GM18858 (cell line): ENCODE measurements at regions not wholly inside any gene's neighbourhood (a gene's known extent, or its start where the extent isn't known, plus 50 kb on each side); places are given as distances from the start of the nearest gene placed in this dataset.
"Not testable (repeated sequence)": the region's sequence is repeated elsewhere in the genome, so short reads cannot be mapped to it uniquely, and the experiment has no call there.

Experiments
- ATAC-seq: cut with Tn5 transposase; IDR thresholded peaks from one replicate; pipeline ENCODE4 v1.9.1; 2021; ENCODE audit not compliant: unreplicated experiment

DNA sequence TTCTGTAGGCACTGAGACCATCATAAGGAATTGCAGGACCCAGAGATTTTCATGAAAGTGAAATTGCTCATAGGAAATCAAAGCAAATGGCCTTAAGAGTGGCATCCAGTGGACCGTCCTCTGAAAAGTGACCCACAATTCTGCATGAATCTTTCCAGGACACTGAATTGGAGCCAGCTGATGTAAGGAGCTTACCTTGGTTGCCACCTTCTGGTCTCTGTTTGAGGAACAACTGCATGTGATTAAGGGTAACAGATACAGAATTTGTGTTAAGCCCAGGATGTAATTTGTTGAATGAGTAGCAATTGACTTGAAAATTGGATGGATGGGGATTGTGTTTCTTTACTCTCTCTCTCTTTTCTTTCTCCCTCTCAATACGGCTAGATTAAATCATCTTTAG, 49.9 kb upstream of the GAS1 start:
- ATAC-seq: no peak

DNA sequence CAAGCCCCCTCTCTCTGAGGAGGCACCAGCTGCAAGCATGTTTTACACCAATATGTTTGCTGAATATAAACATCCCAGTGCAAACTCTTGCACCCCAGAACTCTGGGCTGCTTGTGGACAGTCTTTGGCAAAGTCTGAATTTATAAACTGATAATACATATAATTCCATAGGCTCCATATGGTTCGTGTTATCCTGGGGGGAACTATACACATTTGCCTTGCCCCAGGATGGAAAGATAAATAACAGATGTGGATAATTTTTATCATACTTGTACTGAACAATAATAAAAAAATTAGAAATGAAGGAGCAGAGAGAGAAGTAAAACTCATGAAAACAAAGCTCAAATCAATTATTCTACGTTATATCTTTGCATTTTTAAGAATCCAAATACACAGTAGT, 50.6 kb upstream of the GAS1 start:
- no peak for ATAC-seq

DNA sequence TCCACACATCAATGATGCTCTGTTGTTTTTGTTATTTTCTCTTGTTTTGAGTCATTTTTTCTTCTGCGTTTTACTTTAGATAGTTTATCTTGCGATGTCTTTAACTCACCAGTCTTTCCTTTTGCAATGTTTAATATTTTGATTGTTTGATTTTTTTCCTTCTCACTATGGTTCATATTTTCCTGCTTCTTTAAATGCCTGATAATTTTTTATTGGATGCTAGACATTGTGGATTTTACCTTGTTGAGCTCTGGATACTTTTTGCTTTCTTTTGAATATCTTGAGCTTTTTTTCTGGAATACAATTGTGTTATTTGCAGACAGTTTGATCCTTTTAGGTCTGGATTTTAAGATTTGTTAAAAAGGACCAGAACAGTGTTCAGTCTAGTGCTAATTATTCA, 55.2 kb upstream of the GAS1 start:
- ATAC-seq: no peak

DNA sequence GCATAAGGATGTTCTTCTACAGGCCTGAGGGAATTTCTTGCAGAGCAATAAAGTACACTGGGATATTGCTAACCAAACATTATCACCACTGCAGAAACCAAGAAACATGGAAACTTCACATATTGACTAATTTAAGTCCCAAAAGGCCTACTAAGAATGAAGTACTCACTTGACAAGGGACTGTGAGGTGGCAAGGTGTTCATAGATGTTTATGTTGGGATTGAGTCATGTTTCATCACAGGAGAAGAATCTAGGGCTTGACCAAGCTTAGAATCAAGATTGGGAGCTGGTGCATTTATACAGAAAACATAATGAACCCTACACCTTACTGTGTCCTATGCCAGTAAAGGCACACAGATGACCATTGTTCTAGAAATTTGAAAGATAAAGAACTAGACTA, 56.7 kb upstream of the GAS1 start:
- no peak for ATAC-seq

DNA sequence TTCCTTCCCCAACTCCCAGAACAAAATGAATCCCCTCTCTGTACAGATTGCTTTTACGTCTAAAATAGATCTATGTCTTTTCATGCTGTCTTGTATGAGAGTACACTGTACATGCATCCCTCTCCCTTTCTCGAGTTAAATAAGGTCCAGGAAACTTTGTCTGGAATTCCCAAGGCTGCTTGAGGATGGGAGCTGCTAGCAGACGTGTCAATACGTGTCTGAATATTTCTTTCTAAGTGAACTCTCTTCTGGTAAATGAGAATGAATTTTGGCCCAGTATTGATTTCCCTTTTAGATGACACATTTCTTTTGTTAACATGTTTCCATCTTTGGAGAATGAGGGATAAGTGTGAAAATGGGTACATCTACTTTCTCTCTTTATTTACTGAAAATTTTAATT, 59.6 kb upstream of the GAS1 start:
- no peak for ATAC-seq

DNA sequence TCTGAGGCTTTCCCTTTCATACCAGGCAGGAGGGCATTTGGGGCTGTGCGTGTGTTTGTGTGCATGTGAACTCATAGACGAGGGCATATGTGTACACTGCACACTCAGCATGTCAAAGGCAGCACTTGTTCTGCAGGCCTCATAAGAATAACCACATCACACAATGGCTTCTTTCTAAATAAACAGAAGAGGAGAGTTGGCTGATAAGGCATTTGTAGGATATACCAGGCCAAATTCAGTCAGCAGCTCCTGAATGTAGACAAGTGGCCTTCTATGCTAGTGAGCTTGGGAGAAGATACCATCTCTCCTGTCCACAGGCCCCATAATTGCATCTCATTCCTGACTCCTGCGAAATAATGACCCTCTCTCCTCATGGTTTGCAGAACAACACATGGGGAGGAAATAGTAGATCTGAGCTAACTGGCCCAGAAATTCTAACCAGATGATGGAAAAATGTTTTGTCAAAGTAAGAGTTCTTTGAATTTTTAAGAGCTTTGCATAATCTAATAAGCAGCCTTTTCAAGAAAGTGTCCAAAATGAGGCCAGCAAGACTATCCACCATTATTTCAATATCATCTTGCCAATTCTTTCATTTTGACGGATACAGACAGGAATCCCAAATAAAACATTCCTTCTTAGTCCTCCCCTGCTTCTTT, 60.5 kb upstream of the GAS1 start:
- ATAC-seq: no peak

DNA sequence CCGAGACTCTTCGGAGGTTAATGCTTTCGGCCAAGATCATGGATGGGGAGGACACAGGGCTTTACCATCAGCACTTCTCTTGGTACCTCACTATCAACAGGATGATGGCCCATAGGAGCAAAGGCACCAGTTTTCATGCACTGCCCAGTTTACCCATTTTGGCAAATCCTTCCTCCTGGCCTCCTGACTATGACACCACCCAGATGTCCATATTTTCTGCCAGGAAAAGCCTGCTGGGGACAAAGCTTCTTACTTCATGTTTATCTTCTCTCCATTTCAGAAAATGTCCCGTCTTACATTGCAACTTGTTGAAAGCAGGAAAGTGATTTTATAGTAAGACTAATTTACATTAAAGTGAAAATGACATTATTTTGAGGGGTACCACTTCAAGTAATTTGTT, 61.4 kb upstream of the GAS1 start:
- no peak for ATAC-seq

DNA sequence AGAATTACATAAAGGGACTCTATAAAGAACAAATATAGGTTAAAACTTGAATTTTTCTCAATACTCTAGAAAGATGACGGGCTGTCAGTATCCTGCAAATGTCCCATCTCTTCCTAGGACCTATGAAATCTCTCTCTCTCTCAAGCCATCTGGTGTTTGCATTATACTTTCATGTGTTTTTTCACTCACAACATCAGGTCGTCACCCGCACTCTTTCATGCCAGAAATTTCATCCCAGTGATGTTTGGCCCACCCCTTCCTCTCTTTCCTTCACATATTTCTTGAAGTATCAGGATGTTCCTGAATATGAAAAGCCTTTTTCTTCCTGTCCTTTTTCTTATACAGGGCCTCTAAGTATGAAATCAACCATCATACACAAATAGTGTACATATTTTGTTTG, 63.3 kb upstream of the GAS1 start:
- no peak for ATAC-seq

DNA sequence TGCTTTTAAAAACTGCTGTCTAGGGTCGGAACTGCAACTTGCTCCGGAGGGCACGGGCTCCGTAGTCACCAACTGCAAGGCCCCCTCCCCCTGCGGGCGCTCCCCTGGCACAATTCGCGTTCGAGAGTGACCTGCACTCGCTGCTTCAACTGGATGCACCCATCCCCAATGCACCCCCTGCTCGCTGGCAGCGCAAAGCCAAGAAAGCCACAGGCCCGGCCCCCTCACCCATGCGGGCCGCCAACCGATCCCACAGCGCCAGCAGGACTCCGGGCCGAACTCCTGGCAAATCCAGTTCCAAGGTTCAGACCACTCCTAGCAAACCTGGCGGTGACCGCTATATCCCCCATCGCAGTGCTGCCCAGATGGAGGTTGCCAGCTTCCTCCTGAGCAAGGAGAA, 64.2 kb upstream of the GAS1 start:
- no peak for ATAC-seq

DNA sequence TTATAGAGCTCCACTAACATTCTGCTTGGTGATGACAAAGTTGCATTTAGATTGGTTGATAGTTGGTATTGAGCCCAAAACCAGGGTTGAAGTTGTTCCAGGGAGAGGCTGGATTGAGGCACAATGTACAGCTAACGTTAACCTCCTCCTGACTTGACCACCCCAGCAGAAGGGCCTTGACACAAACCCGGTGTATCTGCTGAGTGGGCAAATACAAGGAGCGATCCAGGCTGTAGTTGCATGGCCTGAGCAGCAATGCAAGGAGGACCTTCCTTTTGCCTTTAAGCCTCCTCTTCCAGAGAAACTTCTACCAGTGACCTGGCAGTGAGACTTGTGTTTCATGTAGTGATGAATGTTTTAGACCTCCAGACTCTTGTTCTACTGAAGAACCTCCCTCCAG, 66.2 kb upstream of the GAS1 start:
- ATAC-seq: no peak

DNA sequence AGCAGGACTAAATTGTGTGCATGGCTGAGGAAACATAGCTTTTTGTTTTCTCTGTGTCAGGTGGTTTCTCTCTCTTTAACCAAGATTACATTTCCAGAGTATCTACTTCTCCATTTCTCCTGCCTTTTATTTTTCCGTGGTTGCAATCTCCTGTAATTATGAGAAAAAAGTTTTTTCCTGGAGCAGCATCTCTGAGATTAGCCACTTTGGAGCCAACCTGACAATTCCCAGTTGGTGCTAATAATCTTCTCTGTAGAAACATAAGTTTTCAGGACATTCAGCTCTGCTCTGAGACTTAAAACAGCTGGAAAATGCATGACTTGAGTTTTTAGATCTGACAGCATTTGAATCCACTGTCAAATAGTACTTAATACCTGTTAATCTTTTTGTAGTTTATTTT, 67.1 kb upstream of the GAS1 start:
- ATAC-seq: no peak

DNA sequence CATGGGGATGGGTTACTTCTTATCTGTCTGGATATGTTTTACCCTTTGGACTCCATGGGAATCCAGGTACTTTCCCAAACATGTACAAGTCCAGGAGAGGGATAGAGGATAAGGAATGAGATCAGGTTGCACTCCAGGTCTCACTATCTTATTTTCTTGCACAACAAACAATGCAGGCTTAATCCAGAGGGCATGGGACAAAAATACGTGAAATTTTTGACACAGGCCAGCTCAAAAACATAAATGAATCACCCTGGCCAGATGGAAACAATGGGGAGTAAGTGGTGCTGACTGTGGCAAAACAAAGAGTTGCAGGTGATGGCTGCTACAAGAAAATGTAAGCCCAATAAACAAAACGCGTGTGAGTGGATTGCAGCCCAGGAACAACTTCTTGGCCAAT, 69.4 kb upstream of the GAS1 start:
- no peak for ATAC-seq

DNA sequence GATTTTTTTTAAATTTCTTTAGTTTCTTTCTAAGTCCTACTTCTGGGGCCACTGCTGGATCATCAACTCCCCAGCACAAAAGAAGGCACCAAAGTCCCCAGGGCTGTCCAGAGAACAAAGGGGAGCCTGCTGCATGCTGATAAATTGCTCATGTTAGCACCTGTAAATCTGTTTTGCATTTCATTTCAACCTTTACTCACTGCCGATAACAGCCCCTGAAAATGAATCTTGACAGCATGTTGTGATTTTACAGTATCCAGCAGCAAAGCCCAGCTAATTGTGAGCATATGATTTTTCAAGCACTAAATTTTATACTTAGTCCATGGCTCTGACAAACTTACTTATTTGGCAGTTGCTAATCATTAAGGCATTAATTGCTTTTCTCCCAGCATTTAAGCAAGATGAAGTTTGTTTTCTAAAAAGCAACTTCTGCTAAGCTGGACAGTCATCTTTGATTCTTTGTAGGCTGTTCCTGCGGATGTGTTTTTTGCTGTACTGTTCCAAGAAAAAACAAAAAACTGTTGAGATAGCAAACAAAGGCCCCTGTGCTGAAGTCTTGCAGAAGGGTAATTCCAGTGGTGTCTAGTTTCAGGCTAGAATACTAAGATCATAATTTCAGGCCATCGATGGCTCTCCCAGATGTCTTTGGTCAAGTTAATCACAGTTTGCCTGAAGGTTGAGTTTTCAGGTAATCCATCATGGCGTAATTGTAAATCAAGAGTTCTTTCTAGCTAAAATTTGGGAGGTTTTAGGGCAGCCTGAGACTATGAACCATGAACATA, 73.1 kb upstream of the GAS1 start:
- ATAC-seq: no peak

DNA sequence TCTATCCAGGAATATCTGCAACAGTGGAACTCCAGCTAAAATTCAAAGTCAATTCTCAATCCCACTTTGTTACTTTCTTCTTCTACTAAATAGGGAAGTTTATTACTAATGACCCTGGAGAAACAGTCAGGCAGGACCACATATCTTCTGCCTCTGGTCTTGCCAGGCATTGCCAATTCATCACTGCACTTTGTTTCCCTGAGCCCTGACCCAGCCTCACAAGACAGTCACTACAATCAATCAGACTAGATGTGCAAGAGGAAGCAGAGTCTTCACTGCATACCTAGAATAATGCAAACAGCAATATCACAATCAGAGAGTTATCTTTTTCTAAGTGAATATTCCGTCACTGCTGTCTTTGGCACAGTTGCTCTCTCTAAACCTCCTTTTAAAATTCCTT, 74.9 kb upstream of the GAS1 start:
- no peak for ATAC-seq

DNA sequence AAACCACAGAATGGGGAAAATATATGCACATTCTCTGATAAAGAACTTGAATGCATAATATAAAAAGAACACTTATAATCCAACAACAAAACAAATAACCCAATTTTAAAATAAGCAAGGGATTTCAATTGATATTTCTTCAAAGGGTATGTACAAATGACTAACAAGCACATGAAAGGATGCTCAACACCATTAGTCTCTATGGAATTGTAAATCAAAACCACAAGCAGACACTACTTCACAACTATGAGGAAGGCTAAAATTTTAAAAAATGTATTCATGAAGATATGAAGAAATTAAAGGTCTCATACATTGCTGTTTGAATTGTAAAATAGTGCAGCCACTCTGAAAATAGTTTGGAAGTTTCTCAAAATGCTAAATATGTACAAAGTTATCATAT, 78.9 kb upstream of the GAS1 start:
- no peak for ATAC-seq

DNA sequence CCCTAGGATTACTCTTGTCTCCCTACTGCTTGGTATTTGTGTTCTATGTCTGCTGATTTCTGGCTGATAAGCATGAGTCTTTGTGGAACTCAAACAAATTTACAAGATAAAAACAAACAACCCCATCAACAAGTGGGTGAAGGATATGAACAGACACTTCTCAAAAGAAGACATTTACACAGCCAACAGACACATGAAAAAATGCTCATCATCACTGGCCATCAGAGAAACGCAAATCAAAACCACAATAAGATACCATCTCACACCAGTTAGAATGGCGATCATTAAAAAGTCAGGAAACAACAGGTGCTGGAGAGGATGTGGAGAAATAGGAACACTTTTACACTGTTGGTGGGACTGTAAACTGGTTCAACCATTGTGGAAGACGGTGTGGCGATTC, 81.5 kb upstream of the GAS1 start:
- not testable (repeated sequence) for ATAC-seq

DNA sequence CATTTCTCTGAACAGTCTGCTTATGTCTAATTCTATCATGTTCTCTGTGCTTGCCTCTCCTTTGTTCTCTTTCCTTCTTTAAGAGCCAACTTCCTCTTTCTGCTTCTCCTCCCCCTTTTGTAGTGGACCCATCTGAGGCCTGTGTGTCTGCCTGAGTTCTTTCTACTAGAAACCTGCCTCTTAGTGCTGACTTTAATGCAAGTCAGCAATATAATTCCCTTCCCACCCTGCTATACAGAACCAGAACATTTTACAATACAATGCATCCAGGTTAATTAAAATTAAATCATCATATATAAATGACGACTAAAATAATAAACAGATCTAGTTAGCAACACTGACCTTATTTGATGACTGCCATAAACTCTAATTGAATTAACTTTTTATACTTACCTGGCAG, 82.6 kb upstream of the GAS1 start:
- no peak for ATAC-seq

DNA sequence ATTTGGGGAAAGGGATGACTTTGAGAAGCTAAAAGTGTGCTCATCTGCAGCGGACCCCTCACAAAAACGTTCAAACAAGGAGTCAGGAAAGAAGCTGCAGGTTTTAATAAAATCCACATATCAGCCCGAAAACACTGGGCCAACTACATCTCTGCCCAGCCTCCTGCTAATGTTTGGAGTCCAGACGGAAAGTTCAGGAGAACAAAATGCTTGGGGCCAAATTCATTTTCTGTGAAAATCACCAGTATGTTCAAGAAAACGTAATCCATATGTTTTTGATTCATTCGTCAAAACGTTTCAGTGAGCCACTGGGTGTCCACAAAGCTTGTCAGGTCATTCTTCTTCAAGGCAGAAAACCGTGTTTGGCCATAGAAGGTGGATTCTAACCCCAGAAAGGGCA, 87.5 kb upstream of the GAS1 start:
- ATAC-seq: no peak

DNA sequence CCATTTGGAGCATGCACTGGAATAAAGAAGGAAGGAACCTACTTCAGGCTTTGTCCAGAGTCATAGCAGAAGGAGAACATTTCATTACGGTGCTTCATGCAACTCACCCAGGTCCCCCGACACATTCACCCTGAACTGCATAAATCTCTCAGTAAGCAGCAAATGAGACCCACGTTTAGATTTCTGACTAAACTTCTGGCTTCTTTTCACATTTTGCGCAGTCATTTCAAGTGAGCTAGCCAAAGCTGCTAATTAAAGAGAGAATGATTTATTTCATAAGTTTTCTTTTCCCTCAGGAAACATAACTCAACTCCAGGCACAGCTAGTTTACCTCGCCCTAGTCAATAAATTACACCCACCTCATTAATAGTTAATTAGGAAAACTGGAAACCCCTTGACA, 88.6 kb upstream of the GAS1 start:
- no peak for ATAC-seq

DNA sequence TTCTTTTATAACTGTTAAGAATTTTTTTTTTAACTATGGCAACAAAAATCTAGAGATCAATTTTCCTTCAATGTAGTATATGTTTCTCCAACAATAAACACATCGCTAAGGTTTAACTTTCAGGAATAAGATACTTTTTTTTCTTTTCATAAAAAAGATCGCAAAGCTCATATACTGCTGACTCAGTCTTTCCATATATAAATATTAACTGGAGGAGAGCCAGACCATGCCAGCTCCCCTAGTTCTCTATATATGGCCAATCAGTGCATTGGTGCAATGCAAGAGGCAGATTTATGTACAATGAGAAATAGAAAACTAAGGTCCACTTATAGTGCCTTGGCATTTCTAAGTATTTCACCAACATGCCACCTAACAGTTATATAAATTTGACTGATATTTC, 89.2 kb upstream of the GAS1 start:
- ATAC-seq: no peak

DNA sequence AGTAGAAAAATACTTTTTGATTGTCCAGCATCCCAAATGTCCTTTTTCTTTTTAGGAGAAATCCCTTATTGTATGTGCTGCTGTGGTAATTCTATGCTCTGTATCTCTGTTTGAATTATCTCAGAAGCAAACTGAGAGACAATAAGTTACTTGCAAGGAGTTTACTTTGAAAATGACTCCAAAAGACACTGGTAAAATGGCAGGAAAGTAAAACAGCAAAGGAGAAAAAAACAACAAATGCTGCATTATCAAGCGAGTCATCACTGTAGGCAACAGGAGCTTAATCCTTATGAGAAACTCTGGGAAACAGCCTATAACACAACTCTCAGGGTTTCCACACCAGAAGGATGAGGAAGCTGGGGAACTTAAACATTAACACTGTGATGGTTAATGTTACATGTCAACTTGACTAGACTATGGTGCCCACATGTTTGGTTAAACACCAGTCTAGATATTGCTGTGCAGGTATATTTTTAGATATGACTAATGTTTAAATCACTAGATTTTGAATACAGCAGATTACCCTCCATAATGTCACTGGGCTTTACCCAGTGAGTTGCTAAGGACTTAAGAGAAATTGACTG, 92.6 kb upstream of the GAS1 start:
- ATAC-seq: no peak

DNA sequence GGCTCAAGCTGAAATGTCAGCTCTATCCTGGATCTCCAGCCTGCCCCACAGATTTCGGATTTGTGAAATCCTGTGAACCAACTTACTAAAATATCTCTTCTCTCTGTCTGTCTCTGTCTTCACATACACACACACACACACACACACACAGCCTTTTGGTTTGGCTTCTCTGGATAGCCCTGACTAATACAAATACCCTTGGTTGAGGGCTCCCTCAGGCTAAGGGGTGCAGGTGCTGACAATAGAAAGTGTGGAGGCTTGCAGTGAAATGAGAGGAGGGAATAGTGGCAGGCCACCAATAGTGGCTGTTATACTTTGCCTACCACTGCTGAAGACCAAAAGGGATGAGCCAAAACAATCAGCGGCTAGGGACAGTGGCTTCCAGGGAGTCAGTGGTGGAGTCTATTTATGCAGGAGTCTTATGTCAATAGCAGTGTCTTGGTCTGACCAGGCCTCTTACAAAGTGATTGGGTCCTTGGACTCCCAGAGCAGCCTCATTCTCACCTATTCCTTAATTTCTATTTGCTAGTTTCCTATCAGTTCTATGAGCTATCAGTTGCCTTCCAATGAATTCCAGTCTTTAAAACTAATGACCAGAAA, 93.2 kb upstream of the GAS1 start:
- no peak for ATAC-seq
